ENCODE measurements at regions not wholly inside any gene's neighbourhood (a gene's known extent, or its start where the extent isn't known, plus 50 kb on each side); places are given as distances from the start of the nearest gene placed in this dataset.

DNA sequence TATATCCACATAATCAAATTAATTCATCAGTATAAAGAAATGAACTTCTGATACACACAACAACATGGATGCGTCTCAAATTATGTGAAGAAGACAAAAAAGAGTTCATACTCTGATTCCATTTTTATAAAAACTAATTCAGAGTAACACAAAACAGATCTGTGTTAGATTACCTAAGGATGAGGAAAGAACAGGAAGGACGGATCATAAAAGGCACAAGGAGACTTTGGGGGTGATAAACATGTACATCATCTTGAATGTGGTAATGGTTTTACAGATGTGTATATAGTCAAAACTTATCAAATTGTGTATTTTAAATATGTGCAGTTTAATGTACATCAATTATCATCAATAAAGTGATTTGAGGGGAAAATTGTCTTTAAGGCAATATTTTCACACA lies 59.9 kb upstream of the DOCK9 start:
- in situ Hi-C loops (cut with MboI; ENCODE audit: low sequenced_read_pairs in 4 of 4) (loop anchor here in 3 of 4 donors (10.0 kb wide), 2 partner anchors 143 to 203 kb away; no protein-coding TSS in a partner anchor), intact Hi-C loops (cut with DNase I; ENCODE audit: low total_unique reads) (no loop called here)
- Histone ChIP-seq H3K36me3 (no peaks in the 10 kb centered on the region), H3K4me3 (no peak overlapping the region), H3K27me3 (no peaks in the 10 kb centered on the region), H3K9me3 (no peaks in the 10 kb centered on the region), H3K27ac (no peak overlapping the region), H3K4me1 (no peaks in the 10 kb centered on the region)
- TF ChIP-seq, protein P1, sequence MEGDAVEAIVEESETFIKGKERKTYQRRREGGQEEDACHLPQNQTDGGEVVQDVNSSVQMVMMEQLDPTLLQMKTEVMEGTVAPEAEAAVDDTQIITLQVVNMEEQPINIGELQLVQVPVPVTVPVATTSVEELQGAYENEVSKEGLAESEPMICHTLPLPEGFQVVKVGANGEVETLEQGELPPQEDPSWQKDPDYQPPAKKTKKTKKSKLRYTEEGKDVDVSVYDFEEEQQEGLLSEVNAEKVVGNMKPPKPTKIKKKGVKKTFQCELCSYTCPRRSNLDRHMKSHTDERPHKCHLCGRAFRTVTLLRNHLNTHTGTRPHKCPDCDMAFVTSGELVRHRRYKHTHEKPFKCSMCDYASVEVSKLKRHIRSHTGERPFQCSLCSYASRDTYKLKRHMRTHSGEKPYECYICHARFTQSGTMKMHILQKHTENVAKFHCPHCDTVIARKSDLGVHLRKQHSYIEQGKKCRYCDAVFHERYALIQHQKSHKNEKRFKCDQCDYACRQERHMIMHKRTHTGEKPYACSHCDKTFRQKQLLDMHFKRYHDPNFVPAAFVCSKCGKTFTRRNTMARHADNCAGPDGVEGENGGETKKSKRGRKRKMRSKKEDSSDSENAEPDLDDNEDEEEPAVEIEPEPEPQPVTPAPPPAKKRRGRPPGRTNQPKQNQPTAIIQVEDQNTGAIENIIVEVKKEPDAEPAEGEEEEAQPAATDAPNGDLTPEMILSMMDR (IDR thresholded peaks at IDR 0.05 in 4 of 5, conservative IDR thresholded peaks at IDR 0.05 in 1 of 5) = no peak
- no peak for TF ChIP-seq POLR2A (IDR thresholded peaks at IDR 0.05)
- ATAC-seq (no peak), DNase-seq (no peak)

DNA sequence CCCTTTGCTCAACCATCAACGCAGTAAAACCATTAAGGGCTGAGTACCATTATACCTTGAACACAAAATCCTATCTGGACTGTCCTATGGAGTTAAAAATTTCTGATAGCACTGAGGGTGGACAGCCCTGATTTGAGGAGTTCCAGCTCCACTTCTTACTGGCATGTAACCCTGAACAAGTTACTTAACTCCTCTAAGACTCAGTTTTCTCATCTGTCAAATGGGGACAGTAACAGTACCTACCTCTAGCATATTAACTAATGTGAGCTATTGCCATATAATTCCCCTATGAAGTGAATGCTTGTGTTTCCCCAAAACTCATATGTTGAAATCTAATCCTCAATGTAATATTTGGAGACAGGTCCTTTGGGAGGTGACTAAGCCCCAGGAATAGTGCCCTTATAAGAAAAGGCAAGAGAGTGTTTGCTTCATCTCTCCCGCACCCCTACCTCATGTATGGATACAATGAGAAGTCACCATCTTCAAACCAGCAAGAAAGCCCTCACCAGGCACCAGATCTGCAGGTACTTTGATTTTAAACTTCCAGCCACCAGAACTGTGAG lies 61.9 kb upstream of the DOCK9 start:
- Histone ChIP-seq H3K9me3 (no peaks in the 10 kb centered on the region), H3K4me3 (no peak overlapping the region), H3K36me3 (no peaks in the 10 kb centered on the region), H3K27ac (no peak overlapping the region), H3K4me1 (no peaks in the 10 kb centered on the region), H3K27me3 (no peaks in the 10 kb centered on the region)
- ATAC-seq = no peak
- in situ Hi-C loops (cut with MboI; ENCODE audit: low sequenced_read_pairs in 4 of 4) = loop anchor here in 3 of 4 donors (10.0 kb wide), 2 partner anchors 145 to 205 kb away; no protein-coding TSS in a partner anchor
- TF ChIP-seq POLR2A (IDR thresholded peaks at IDR 0.05) = no peak
- TF ChIP-seq, protein P1 (IDR thresholded peaks at IDR 0.05 in 4 of 5, conservative IDR thresholded peaks at IDR 0.05 in 1 of 5) = no peak
- intact Hi-C loops (cut with DNase I; ENCODE audit: low total_unique reads) = no loop called here
- DNase-seq = no peak

DNA sequence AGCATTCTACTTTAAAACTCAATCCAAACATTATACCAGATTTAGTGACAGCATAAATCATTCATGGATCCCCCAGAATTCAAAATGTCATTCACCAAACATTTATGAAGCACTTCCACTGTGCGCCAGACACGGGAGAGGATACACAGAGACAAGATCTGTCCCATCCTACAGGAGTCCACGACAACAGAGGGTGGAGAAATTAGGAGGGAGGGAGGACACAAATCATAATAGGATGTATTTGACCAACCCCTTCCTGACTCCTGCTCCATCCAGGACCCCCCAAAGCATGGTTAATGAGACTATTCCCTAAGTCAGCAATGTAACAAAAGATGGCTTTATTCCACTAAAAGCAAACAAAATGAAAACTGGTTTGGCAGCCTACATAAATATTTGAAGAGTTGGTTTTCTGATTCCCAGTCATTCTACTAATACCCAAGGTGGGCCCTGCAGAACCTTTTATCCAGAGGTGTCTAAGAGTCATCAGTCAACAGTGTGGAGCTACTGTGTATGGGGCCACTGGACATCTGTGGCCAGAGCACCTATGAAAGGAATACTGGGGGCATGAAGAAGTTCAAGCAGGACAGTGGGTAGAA lies 62.8 kb upstream of the DOCK9 start:
- no peak for DNase-seq
- no peak for ATAC-seq
- in situ Hi-C loops (cut with MboI; ENCODE audit: low sequenced_read_pairs in 4 of 4) = no loop called here
- H3K27ac ChIP-seq = no peak overlapping the region
- no peaks in the 10 kb centered on the region for H3K27me3 ChIP-seq
- H3K9me3 ChIP-seq = no peaks in the 10 kb centered on the region
- intact Hi-C loops (cut with DNase I; ENCODE audit: low total_unique reads) = no loop called here
- no peak overlapping the region for H3K4me3 ChIP-seq
- no peaks in the 10 kb centered on the region for H3K36me3 ChIP-seq
- TF ChIP-seq, protein P1 (IDR thresholded peaks at IDR 0.05 in 4 of 5, conservative IDR thresholded peaks at IDR 0.05 in 1 of 5) = no peak
- no peak for TF ChIP-seq POLR2A (IDR thresholded peaks at IDR 0.05)
- no peaks in the 10 kb centered on the region for H3K4me1 ChIP-seq

DNA sequence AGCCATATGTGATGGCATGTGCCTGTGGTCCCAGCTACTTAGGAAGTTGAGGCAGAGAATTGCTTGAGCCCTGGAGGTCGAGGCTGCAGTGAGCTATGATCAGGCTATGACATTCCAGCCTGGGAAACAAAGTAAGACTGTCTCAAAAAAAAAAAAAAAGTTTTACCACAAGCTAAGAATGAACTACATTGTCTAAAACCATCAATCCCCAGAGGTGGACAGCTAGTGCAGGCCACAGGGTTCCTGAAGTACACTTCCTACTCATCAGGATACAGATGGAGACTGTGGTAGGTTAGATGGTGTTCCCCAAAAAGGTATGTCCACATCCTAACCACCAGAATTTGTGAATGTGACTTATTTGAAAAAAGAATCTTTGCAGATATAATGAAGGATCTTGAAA lies 63.5 kb upstream of the DOCK9 start:
- in situ Hi-C loops (cut with MboI; ENCODE audit: low sequenced_read_pairs in 4 of 4) = no loop called here
- Histone ChIP-seq H3K27ac (no peak overlapping the region), H3K27me3 (no peaks in the 10 kb centered on the region), H3K9me3 (no peaks in the 10 kb centered on the region), H3K36me3 (no peaks in the 10 kb centered on the region), H3K4me1 (peaks cover 0 to 3% of the 10 kb centered on the region in 2 donors), H3K4me3 (no peak overlapping the region)
- DNase-seq (no peak), ATAC-seq (no peak)
- TF ChIP-seq, protein P1 (IDR thresholded peaks at IDR 0.05 in 4 of 5, conservative IDR thresholded peaks at IDR 0.05 in 1 of 5) = no peak
- TF ChIP-seq POLR2A (IDR thresholded peaks at IDR 0.05) = no peak
- intact Hi-C loops (cut with DNase I; ENCODE audit: low total_unique reads) = no loop called here

Measured in gastrocnemius medialis (tissue), 4 donors.